HL-60 (cell line): ENCODE measurements at regions not wholly inside any gene's neighbourhood (a gene's known extent, or its start where the extent isn't known, plus 50 kb on each side); places are given as distances from the start of the nearest gene placed in this dataset.

ENCODE experiments used
- CTCF ChIP-seq: IDR thresholded peaks from one replicate; pipeline ENCODE4 v1.5.1; 2011; ENCODE audit warnings: low read length, control low read depth, inconsistent platforms; ENCODE audit not compliant: insufficient read depth
- GABPA ChIP-seq: IDR thresholded peaks from 2 replicates; pipeline ENCODE4 v1.6.1; 2012; ENCODE audit warnings: low read depth
- POLR2AphosphoS5 ChIP-seq: IDR thresholded peaks from 2 replicates; pipeline ENCODE4 v1.6.1; 2012; ENCODE audit warnings: low read depth
- REST ChIP-seq: IDR thresholded peaks from 2 replicates; pipeline ENCODE4 v1.6.1; 2012; ENCODE audit warnings: low read depth; ENCODE audit not compliant: insufficient replicate concordance
- SPI1 ChIP-seq: IDR thresholded peaks from 2 replicates; pipeline ENCODE4 v1.6.1; 2012; ENCODE audit warnings: low read depth, mild to moderate bottlenecking, borderline replicate concordance

DNA sequence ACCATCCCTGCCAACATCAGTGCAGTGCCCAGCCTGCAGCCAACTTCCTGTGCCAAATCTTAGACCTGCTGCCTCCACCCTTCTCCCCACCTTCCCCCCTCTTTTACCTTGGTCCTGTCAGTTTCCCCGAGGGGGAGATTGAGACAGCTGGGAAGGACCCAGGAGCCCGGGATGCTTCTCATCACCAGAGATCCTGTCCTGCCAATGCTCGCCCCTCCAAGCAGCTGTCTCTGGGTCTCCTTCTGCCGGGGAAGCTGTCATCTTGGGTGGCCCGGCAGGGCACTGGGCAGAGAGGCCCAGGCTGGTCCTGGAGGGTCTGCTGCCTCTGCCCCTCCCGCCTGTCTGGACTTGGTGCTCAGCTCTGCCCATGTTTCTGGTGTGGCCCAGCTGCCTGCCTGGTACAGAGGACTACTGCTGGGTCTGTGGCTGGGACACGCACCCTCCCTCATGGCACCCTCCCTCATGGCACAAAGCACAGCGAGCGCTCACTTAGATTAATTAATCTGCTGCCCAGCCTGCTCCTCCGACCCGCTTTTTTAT lies 60.4 kb upstream of the THY1 start:
- TF ChIP-seq CTCF (no peak), GABPA (no peak), POLR2AphosphoS5 (no peak), REST (no peak), SPI1 (no peak)
